ENCODE measurements at regions not wholly inside any gene's neighbourhood (a gene's known extent, or its start where the extent isn't known, plus 50 kb on each side); places are given as distances from the start of the nearest gene placed in this dataset.

GRCh38 chr2:63669596-63669995, 80.8 kb downstream of the MDH1 start:
- TF ChIP-seq CTCF (conservative IDR thresholded peaks at IDR 0.05 in 1 of 2, IDR thresholded peaks at IDR 0.05 in 1 of 2; ENCODE audit: low read depth in 1 of 2, low read length in 2 of 2) (no peak), EZH2 (IDR thresholded peaks at IDR 0.05; ENCODE audit: low read length, missing control alignments) (no peak)

Data from fibroblast of lung (primary cell).